EL (cell line): ENCODE measurements at regions not wholly inside any gene's neighbourhood (a gene's known extent, or its start where the extent isn't known, plus 50 kb on each side); places are given as distances from the start of the nearest gene placed in this dataset.
A peak's percentile ranks its signal among the peaks of the same experiment; 100 is the strongest.

Experiments
- DNase-seq: peaks from one replicate; pipeline ENCODE4 v3.0.0-alpha.2; 2016

DNA sequence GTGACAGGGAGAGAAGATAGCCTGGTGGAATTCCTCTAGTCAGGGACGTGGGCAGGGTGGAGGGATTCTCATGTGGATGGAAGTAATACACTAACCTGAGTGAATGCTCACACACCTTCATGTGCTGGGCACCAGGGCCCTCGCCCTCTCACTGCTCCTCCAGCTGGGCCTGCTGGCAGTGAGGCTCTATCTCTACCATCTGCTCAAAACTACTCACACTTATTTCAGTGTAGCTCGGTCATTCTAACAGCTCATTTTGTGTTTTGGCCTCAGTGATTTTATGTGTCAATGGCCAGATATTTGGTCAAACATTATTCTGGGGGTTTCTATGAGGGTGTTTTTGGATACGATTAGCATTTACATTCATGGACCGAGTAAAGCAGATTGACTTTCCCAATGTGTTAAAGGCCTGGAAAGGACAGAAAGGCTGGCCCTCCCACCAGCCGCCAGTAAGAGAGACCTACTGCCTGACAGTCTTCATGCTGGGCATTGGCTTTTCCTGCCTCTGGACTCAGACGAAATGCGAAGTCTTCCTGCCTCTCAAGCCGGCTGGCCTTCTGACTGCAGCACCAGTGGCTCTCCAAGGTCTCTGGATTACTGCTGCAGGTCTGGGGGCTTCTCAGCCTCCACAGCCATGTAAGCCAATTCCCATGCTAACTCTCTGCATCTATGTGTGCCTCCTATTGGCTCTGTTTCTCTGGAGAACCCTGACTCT lies 335.4 kb downstream of the CXCL12 start:
- DNase-seq, result no peak

DNA sequence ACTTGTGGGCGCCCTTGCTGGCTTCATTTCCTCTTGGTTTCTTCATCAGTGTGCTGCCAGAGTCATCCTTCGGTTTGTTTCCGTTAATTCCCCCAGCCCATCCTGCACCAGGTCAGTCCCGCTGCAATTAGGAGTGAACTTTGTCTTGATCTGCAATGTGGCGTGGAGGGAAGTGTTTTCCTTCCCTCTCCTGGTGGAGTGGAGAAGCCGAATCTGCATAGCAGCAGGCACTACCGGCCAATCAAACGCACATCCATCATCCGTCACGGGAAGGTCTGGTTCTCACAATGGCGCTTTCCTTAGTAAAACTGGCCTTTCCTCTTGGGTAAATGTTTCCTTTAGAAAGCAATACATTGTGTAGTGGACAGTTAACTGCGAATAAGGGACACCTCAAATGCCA lies 337.5 kb downstream of the CXCL12 start:
- no peak for DNase-seq

DNA sequence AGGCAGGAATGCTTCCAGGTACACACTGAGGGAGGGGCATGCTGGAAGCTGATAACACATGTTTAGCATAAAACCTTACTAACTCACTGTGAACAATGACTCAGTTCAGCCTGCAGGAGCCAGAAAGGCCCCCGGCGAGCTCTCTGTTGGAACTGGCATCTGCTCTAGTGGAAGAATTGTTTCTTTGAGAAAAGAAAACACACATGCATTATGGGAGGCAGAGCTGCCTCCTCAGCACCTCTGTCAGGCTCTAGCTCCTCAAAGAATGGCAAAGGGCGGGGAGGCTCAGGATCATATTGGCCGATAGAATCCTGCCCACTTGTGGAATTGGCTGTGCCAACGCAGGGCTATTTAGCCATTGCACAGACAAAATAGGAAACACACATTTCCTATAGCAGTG lies 338.3 kb downstream of the CXCL12 start:
- peak; percentile 69 for DNase-seq

DNA sequence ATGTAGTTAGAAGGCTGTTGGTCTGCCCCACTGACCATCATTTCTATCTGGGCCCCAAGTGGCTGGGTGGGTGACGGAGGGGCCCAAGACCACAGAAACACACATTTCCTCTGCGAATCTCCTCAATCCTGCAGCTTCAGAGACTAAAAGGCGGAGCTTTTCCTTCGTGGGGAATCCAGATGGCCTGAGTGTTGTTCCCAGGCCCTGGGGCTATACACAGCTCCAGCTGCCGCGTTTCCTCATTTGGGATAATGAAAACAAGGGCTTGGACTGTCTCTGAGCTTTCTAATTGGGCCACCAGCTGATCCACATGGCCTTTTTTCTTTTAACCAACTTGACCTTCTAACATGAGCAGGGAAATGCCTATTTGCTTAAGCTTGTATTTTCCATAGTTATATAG lies 339.9 kb downstream of the CXCL12 start:
- DNase-seq, result peak; percentile 51

DNA sequence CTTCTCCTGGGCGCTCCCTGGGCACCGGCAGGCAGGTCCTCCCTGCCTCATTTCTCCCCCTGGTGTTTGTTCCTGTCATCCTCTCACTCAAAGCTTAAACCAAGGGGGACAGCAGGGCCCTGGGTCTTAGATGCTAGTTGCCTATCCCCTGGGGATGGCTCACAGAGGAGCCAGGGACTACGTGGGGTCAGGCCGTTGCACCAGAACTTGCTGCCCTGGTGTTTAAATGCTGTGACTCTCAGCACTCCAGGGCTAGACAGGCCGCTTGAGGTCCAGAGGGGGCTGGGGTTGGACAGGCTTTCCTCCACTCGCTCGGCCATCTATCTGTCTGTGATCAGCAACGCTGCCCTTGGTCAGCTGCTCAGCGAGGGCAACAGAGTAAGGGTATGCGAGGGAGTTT lies 340.3 kb downstream of the CXCL12 start:
- no peak for DNase-seq

DNA sequence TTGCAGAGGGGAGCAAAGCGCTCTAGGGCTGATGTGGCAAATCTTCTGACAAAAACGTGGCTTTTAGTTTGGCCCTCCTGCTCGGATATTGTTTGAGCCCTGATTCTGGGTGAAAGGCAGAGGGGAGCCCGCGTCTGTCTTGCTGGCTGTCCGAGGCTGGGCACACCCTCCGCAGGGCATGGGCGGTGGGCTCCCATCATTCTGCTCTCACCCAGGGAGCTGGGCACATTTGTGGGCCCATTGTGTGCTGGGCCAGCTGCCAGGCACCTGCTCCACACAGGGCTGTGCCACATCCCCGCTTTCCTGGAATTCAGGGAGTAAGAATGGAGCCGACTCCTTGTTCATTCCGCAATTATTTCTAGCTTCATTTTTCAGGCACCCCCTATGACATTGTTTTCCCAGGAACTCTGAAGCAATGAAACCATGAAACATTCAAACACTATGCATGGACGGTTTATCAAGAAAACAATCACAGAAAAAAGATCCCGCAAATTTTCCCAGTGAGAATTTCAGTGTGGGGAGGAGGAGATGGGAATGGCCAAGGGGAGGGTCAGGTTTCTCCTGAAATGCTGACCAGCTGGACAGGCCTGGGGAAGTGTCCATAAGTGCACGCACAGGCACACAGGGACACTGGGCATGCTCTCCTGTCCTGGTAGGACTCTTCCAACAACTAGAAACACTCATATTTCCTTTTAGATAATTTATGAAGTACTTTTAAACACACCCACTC lies 341.1 kb downstream of the CXCL12 start:
- DNase-seq, result no peak

DNA sequence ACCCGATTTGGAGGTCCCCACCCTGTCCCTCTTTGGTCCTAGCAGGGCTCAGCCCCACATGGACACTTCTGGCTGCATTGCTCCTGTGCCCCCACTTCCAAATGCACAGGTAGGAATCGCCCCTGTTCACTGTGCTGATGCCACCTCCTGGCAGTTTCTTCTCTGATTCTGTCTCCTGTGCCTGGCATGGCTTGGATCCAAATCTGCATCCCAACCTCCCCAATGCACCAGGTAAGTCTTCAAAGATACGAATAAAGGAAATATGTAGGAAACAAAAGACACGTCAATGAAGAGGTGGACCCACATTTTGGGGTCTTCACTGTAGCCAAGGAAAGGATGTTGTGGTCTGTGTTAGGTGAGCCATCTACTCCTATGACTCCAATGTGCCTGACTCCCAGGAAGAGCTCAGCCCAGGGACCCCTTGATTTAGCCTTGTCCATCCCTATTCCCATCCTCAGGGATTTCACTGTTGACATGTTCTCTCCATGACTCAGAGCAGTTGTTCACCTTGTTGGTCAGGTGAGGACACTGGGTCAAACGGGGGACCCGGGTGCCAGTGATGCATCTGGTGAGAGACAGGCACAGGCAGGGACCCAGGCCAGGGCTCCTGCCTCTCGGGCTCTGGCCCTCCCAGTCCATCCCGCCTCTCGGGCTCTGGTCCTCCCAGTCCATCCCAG lies 341.8 kb downstream of the CXCL12 start:
- no peak for DNase-seq

DNA sequence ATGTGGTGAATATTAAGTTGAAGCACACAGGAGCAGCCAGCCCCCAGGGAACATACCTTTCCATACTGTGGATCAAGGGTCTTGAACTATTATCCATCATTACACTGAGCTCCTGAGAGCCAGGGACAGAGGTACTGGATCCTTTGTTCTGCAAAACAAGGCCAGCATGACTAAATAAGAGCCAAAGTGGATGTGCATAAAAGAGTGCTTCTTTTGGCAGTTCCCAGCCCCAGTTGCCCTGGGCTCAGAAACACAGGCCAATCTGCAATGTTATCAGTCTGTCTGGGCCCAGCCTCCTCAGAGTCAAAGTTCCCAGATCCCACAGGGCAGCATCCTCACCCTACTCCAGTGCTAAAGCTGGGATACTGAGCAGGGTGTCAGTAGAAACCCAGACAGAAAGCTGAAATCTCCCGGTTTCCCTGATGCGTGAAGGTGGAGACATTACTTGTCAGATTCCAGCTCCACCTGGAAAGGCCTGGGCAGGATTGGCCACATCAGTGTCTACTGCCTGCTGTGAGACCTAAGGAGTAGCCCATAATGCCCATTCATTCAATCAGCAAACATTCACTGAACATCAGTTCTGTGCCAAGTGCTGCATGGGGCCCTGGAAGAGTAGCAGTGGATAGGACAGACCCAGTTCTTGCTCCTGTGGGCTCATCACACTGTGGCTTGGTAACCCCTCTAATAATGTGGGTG lies 342.7 kb downstream of the CXCL12 start:
- no peak for DNase-seq

DNA sequence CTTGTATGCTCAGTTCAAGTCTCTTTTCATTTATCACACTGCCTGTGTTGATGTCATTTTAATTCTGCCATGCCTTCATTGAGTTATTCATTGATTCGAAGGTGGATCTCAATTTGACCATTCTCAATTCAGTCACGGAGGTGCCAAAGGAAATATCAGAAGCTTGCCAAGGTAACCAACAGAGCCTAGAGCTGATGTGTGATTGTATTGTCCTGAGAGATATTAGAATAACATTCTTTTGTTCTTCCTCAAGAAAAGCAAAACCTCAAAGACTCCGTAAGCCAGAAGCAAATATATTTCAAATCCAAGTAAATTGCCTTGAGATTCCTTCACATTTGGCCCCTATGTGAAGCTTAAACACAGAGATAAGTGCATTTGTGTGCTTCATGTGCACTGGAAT lies 345.3 kb downstream of the CXCL12 start:
- no peak for DNase-seq

DNA sequence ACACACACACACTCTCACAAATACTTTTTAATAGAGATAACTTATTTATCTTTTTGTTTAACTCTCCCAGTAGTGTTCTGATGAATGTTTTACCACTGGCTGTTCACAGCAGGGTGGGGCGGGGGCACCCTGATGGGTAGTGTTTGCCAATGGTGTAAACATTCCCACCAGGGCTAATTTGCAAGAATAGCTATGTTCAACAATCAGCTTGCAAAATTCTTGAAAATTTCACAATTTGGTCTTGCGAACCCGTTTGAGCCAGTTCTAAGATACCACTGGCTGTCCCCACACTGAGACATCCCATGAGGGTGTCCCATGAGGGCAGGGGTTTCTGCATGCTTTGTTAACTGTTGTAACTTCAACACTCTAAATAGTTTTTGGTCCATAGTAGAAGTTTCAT lies 348.5 kb downstream of the CXCL12 start:
- no peak for DNase-seq

DNA sequence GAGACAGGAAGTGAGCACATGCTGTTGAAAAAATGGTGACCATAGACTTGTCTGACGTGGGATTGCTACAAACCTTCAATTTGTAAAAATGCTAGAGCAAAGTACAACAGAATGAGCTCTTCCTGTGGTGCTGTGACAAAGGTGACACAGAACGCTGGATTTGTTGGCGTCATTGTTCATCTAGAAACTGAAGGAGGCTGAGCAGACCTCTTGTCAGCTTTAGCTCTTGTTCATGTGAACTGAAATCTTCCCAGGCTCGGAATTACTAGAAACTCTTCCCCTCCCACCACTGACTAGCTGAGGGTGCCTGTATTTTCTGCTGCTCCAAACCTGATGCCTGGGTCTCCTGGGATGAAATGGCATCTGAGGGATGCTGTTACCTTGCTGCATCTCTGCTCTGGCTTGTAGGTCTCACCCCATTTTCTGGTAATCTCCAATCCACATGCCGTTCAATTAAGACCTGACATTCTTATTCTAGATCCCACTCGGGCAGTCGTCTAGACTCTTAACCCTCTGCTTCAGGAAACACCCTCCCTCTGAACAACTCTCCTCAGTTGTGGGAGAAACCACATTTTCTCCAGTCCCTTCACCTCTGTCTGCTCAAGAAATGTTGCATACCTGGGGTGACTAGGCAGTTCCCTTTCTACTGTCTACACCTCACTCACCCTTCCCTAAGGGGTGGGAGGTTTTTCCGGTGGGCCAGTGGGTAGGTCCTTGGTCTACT lies 349.3 kb downstream of the CXCL12 start:
- no peak for DNase-seq

DNA sequence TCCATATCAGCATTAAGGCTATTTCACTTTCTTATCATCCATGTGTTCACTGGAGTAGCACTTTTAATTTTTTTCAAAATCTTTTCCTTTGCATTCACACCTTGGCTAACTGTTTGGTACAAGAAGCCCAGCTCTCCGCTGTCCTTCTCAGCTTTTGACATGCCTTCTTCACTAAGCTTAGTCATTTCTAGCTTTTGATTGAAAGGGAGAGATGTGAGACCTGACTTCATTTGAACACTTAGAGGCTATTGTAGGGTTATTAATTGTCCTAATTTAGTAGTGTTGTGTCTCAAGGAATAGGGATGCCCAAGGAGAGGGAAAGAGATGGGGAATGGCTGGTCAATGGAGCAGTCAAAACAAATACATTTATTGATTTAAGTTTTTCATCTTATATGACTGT lies 350.0 kb downstream of the CXCL12 start:
- no peak for DNase-seq

DNA sequence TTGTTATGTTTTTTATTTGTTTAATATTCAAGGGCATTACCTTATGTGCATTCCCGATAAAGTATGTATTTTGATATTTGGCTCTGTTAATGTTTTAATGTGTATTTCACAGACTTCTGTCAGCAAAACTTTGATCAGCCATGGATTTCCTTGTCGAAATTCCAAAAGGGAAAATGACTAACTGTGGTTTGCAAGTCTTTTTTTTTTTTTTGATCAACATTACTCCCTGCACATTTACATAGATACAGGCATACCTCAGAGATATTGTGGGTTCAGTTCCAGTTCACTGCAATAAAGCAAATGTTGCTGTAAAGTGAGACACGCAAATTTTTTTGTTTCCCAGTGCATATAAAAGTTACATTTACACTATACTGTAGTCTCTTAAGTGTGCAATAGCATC lies 351.9 kb downstream of the CXCL12 start:
- peak; percentile 36 for DNase-seq

DNA sequence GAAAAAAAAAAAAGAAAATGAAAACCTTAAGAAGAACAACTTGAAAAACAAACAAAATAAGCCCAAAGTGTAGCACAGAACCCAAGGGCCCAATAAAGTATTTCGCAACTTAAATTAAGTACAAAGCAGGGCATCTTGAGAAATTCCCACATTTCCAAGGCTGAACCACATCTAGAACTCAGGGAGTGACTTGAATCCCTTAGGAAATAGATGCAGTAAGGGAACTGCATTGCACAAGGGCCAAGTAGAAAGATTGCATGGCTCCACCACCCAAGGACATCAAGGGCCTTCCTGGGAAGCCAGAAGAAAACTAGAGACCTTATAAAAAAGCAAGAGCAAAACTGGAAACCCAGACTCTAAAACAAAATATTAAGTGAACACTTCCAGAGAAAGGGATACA lies 352.7 kb downstream of the CXCL12 start:
- DNase-seq, result no peak

DNA sequence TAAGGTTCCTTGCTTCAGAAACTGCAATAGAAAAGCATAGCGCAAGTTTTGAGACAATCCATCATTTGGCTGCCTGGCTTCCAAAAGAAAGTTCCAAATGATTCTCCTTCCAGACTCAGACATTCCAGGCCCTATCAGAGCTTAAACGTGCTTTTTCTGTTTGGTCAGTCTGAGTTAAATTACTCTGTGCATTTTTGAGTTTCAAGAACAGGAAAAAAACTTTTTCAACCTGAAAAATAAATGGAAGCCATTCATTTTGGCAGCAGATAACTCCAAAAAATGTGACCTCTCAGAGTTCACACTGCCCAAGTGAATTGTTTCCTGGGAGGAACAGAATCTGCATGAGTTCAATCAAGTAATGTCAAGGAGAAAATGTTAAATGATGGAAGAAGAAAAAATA lies 354.2 kb downstream of the CXCL12 start:
- no peak for DNase-seq

DNA sequence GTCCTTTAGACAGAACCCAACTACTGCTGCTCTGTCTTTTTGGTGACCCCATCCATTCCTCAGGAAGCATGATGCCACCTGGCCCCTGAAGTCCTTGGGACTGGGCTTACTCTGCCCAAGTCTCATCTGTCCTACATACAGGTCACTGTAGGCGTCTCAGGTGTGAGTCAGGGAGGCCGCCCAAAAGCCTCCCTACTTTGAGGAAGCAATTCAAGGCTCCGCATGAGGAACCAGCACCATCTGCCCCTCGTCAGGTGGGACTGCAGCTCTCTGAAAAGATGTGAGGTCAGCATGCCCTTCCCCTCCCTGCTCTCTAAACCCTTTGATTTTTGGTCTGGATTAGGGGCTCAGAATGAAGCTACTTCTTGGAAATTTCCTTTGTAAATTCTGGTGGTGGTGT lies 354.8 kb downstream of the CXCL12 start:
- DNase-seq, result no peak

DNA sequence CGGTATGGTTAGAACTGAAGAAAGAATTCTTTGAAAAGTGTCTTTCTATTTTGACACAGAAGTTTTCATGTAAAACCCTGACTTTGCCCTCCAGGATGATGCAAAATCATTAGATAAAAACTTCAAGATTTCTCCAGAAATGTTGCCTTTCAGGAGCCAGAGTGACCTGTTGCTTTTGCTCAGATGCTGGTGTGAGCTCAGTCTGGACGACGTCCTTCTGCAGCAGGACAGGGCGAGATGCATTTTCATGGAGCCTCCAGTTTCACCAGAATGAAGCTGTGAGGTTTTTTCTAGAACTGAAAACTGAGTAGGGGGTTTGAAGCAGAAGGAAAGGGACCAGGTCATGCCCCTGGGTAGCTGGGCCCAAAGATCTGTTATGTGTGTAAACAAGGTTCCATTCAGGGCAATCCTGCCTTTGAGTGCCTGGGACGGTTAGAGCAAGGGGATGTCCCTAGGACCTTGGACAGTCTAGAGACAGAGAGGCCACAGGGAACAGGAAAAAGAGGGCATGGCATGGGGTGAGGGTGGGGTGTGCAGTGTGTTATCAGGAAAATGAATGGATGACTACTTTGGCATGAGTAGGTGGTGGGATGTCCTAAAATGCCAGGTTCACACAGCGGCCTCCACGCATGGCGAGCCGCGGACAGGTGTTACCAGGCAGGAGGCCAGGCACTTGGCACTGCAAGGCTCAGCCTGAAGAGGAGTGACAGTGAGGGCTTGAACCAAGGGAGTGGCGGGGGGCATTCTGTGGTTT lies 356.3 kb downstream of the CXCL12 start:
- no peak for DNase-seq

DNA sequence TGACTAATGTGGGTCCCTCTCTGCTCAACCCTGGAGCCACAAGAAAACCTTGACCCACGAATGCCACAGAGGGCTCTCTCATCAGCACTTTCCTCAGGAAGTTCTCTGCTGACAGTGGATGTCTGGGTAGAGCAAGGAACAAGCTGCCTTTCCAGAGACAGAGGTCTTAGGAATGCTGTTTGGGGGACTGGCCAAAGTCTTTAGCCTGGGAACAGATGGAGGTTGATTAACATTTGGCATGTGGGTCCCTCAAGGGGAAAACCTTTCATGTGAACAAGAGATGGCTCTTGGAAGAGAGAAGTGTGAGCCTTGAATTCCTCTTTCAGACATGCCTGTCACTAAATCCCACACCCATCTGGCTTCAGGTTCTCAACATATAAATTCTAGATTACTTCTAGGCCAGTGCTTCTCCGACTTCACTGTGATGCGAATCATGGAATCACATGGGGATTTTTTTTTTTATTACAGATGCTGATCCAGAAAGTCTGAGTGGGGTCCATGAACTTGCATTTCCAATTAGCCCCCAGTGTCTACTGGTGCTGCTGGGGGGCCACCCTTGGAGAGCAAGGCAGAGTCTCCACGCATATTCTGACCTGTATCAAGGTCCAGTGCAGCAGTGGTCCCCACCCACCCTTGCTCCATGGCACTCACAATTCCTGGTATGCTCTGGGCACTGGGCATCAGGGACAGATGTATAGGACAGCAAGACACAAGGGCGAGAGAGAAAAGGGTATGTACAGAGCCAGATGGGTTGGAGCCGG lies 360.4 kb downstream of the CXCL12 start:
- DNase-seq, result no peak

DNA sequence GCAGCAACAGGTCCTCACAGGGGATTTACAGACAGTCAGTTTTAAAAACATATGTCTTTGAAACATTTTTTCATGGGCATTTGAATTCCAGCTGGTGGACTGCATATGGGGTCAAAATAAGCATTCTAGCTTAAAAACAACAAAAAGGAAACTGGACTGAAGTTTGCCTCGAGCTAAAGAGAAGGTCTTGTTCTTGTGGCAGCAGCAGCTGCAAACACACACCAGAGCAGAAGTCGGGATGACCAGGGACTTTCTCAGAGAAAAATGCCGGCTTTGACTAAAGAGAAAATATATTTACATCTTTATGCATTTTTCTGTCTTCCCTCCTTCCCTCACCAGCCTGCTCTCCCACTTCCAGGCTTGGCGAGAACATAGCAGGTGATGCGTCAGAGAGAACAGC lies 361.4 kb downstream of the CXCL12 start:
- DNase-seq, result no peak

DNA sequence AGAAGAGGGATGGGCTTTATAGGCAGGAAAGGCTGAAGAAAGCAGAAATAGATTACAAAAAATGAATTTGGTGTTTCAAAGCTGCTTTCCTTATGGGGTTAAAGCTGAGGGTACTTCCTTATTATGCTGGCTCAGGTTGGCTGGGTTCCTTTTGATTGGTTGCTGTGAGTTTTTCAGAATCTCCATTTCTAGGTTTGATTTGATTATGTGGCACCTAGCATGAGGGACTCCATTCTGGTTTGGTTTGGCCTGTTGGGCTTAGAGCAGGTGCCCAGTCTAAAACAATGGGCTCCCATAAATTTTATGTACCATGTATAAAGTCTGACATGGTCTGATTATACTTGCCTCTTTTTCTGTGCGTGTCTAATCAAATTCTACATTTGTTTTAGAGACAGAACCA lies 362.7 kb downstream of the CXCL12 start:
- DNase-seq, result no peak
